NCI-H774 (cell line): ENCODE measurements at regions not wholly inside any gene's neighbourhood (a gene's known extent, or its start where the extent isn't known, plus 50 kb on each side); places are given as distances from the start of the nearest gene placed in this dataset.

Experiments
- DNase-seq: peaks from one replicate; lab custom pipeline; 2025; lab: John Stamatoyannopoulos, UW

DNA sequence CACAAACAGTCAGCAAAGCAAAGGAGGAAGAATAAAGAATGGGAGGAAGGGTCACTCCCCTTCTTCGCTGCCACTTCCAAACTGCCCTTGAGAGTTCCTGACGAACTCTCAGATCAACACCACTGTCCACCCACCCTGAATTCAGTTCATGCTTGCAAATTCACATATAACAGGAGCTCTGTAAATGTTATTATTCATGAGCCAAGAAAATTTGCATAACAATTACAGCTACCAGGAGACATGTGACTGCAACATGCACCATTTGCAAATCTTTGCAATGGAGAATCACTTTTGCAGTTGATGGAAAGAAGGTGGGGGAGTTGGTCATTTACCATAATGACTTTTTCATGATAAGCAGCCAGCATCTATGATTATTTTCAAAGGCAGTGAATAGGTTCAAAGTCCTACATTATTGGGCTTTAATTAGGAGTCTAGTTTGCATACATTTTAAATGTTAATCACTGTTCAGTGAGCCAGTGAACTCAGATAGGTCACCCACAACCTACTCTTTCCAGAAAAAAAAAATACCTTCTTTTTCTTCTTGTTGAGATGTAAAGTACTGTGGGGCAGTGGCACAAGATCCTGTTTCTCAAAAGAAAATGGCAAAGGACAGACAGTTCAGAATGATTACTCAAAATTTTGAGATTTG, 149.7 kb downstream of the CAAP1 start:
- no peak for DNase-seq

GRCh38 chr9:26735160-26735559, 157.4 kb downstream of the CAAP1 start:
- no peak for DNase-seq

GRCh38 chr9:26729187-26729586, 163.4 kb downstream of the CAAP1 start:
- DNase-seq: no peak

GRCh38 chr9:26727471-26727870, 165.1 kb downstream of the CAAP1 start:
- no peak for DNase-seq

DNA sequence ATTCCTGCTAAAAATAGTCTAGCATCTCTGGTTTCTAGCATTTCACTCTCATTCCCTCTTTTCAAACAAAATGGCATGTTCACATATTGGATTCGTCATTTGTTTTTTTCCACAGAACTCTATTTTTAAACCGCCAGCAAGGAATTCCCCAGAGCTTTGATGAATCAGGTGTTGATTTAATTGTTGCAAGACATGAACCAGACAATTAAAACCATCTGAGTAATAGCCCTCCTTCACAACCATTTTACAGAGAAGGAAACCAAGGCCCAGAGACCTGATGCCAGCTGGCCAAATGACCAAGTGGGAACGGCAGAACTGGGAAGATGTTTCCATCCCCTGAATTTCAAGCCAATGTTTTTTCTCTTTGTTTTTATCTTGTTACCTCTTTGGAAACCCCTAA, 167.0 kb downstream of the CAAP1 start:
- DNase-seq: no peak

GRCh38 chr9:26723486-26723885, 169.1 kb downstream of the CAAP1 start:
- DNase-seq: peak; percentile 30

- DNase-seq: no peak
These were observed 169.8 kb downstream of the CAAP1 start for GRCh38 chr9:26722755-26723154.

DNA sequence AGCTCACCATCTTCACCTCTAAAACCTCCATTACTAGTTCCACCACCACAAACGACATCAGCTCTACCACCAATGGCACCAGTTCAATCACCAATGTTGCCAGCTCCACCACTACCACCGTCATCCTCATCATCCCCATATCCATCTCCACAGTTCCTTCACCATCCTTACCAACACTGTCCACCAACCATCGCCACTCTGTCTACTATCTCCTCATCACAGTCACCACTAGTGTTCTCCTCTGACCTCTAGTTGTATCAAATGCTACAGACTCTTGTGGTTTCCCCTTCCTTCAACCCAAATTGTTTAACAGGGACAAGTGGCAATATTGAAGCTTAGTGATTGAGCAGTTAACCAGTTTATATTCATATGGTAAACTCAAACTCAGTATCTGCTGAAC, 182.6 kb downstream of the CAAP1 start:
- DNase-seq: no peak

- DNase-seq: no peak
These were observed 186.4 kb downstream of the CAAP1 start for GRCh38 chr9:26706223-26706622.

- no peak for DNase-seq
These were observed 197.3 kb downstream of the CAAP1 start for GRCh38 chr9:26695298-26695622.

GRCh38 chr9:26694381-26695297, 198.0 kb downstream of the CAAP1 start:
- no peak for DNase-seq

DNA sequence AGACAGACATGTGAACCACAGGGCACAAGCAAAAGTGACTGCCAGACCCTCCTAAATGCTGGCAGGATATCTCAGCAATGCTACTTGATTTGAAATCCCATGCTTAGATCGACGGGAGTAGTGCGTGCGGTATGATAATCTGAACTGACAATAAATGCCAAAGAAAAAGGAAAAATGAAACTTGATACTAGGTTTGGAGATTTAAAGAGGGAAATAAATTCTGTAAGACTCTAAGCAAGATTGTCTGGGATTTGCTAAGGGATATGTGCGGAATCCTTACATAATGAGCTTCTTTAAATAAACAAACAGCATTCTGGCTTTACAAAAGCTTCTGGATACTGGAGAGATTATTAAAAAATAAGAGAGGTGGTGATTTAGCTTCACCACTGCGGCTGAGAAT, 203.6 kb downstream of the CAAP1 start:
- no peak for DNase-seq

GRCh38 chr9:26687421-26687820, 205.2 kb downstream of the CAAP1 start:
- DNase-seq: no peak

- DNase-seq: no peak
These were observed 206.8 kb downstream of the CAAP1 start for GRCh38 chr9:26685818-26686217.

GRCh38 chr9:26684029-26684428, 208.6 kb downstream of the CAAP1 start:
- DNase-seq: no peak

DNA sequence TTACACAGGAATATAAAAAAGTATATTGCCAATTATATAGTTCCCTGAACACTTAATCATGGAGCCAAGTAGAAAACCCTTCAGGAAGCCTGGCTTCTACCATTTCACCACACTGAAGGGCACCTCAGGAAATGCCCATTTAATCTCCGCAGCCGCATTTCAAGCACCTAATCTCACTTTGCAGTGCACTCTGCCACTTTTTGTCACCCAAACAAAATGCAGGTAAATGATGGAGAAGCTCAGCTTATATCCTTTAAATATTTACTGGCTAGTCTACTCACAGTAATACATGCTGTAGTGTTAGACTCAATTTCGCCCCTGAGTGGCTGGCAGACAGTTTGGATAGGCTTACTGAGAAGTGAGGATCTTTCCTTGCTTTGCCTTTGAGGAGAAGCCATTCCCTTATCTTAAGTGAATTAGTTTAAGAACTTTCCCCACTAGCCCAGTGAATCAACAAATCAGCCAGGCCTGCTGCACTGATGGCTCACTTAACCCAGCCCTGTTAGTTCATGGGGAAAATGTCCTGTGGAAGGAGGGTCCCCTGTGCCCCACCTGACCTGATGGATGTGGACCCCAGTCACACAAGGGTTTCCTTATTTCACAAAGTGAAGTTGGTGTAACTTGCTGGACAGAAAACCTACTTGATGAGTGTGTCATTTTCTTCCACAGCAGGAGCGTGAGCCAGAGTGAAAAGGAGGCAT, 209.7 kb downstream of the CAAP1 start:
- no peak for DNase-seq

DNA sequence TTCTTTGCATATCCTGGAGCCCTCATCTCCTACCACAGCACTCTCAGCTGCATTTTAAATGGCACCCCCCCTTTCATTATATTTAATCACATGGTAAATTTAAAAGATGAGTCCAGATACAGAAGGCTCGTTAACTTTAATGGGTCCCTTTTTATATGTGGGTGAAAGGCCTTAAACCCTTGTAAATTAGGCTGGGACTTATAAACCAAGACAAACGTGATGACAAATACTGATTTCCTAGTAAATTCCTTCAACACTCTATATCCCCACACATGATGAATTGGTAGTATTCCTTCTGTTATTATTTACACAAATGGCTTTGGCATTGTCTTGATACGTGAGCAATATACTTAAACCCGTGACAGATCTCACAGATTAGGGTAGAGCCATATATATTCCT, 210.6 kb downstream of the CAAP1 start:
- no peak for DNase-seq

GRCh38 chr9:26677965-26678706, 214.5 kb downstream of the CAAP1 start:
- DNase-seq: no peak

GRCh38 chr9:26675035-26675434, 217.6 kb downstream of the CAAP1 start:
- DNase-seq: no peak

DNA sequence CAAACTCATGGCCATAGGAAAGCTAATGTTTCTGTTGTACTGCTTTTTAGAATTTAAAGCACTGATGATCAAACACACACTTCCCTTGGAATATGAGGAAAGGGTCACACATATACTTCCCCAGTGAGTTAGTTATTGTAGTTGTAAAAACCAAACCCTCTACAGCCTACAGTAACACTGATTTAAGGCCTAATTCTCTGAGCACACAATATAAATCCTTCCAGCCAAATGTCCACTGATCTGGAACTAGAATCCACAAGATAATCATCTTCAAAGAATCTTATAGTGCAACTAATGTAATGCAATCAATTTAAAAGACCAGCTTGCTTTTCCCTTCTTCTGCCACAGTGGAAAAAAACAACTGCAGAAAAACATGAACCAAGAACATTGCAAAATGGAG, 219.3 kb downstream of the CAAP1 start:
- no peak for DNase-seq

DNA sequence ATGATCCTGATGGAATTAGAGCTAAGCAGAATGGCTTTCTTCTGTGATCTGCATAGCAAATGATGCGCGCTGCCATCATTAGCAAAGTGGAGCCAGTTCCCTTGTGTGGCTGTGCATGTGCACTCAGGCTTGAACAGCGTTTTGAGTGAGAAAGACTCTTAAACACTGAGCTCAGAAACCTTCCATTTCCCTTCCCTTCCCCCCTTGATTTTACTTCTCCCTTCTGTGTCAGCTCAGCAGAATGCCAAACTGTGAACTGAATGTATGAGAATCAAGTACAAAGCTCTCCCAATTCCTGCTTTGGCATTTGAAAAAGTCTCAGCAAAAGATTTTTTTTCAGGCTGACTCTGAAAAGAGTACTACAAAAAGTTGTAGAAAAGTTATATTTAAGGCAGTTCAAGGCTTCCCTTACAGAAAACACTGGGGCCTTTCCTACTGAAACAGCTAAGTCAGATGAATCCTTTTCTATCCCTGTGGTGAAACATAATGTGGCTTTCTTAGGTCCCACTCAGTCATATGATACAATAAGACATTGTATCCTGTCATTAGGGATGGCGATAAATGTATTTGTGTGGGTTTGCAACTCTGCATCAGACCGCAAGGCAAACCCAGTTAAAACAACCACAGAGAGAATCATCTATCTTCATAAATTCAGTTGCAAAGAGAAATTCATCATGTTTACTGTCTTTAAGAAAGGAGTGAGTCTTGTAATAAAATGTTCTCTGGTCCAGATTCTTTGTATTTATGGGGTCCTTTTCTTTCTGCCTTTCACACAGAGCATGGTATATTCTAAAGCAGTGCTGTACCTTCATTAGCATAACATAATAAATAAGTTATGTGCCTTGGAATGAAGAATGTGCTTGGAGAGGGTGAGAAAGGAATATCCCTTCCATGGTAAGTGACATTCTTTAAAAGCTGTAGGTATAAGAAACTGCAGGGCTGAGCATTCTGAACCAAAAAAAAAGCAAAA, 222.6 kb downstream of the CAAP1 start:
- DNase-seq: no peak
